ENCODE measurements at regions not wholly inside any gene's neighbourhood (a gene's known extent, or its start where the extent isn't known, plus 50 kb on each side); places are given as distances from the start of the nearest gene placed in this dataset.

DNA sequence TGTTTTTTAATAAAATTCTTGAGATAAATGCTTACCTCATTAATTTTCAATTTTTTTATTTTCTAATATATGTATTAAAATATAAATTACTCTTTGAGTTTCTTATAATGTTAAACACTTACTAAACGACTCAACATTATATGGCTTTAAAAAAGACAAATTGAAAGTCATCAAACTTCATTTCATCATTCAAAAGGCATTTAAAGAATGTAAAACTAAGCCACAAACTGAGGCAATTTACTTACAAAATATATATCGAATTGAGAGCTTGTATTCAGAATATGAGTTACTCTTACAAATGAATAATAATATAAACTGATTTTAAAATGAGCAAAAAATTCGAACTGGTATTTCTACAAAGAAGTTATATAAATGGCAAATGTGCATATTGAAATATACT lies 1262.2 kb upstream of the PIK3C3 start:
- TF ChIP-seq, protein P1, sequence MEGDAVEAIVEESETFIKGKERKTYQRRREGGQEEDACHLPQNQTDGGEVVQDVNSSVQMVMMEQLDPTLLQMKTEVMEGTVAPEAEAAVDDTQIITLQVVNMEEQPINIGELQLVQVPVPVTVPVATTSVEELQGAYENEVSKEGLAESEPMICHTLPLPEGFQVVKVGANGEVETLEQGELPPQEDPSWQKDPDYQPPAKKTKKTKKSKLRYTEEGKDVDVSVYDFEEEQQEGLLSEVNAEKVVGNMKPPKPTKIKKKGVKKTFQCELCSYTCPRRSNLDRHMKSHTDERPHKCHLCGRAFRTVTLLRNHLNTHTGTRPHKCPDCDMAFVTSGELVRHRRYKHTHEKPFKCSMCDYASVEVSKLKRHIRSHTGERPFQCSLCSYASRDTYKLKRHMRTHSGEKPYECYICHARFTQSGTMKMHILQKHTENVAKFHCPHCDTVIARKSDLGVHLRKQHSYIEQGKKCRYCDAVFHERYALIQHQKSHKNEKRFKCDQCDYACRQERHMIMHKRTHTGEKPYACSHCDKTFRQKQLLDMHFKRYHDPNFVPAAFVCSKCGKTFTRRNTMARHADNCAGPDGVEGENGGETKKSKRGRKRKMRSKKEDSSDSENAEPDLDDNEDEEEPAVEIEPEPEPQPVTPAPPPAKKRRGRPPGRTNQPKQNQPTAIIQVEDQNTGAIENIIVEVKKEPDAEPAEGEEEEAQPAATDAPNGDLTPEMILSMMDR (IDR thresholded peaks at IDR 0.05) = no peak
- no peak for TF ChIP-seq POLR2AphosphoS5 (IDR thresholded peaks at IDR 0.05)
